Natural killer cell (primary cell): ENCODE measurements at regions not wholly inside any gene's neighbourhood (a gene's known extent, or its start where the extent isn't known, plus 50 kb on each side); places are given as distances from the start of the nearest gene placed in this dataset.

ENCODE experiments used
- ATAC-seq, 3 donors: fragments of 150-1000 bp in 2 of 3; fragments of 200-7000 bp in 1 of 3; cut with Tn5 transposase; 1 replicate in 1 of 3; 2 replicates in 2 of 3; pipeline ENCODE4 v1.10.0; 2021; ENCODE audit warnings: mild to moderate bottlenecking in 2 of 3, moderate library complexity in 2 of 3
- DNase-seq, 2 donors: peaks; one replicate each; pipeline versions ENCODE4 v3.0.0 to v3.0.0-alpha.2; 2013 to 2021; ENCODE audit warnings: mixed read lengths in 1 of 2
- H3K27ac ChIP-seq: one replicate; pipeline ENCODE4 v1.5.1; 2013; ENCODE audit warnings: mild to moderate bottlenecking, low read length
- H3K27me3 ChIP-seq: one replicate; pipeline ENCODE4 v1.6.1; 2013; ENCODE audit warnings: low read length; ENCODE audit not compliant: control insufficient read depth, insufficient read depth
- H3K36me3 ChIP-seq: one replicate; pipeline ENCODE4 v1.6.1; 2013; ENCODE audit warnings: low read length; ENCODE audit not compliant: control insufficient read depth, insufficient read depth
- H3K4me1 ChIP-seq: one replicate; pipeline ENCODE4 v1.6.1; 2013; ENCODE audit warnings: low read length; ENCODE audit not compliant: control insufficient read depth, insufficient read depth
- H3K4me3 ChIP-seq: one replicate; pipeline ENCODE4 v1.5.1; 2013; ENCODE audit warnings: low read length
- H3K9me3 ChIP-seq: one replicate; pipeline ENCODE4 v1.6.1; 2013; ENCODE audit warnings: low read length; ENCODE audit not compliant: control insufficient read depth, insufficient read depth
- H3K27ac Mint-ChIP-seq, 2 donors: one replicate each; pipeline ENCODE4 v1.8.0; 2022; ENCODE audit warnings: mild to moderate bottlenecking in 2 of 2, mixed read lengths in 2 of 2, moderate library complexity in 1 of 2
- H3K27me3 Mint-ChIP-seq, 2 donors: one replicate each; pipeline ENCODE4 v1.8.0; 2022; ENCODE audit warnings: low read depth in 2 of 2, mixed read lengths in 2 of 2
- H3K36me3 Mint-ChIP-seq: one replicate; pipeline ENCODE4 v1.8.0; 2022; ENCODE audit warnings: mixed read lengths
- H3K4me1 Mint-ChIP-seq, 2 donors: one replicate each; pipeline ENCODE4 v1.8.0; 2022; ENCODE audit warnings: mixed read lengths in 2 of 2
- H3K4me3 Mint-ChIP-seq: one replicate; pipeline ENCODE4 v1.8.0; 2022; ENCODE audit warnings: mild to moderate bottlenecking, moderate library complexity, mixed read lengths
- H3K9me3 Mint-ChIP-seq, 2 donors: one replicate each; pipeline ENCODE4 v1.8.0; 2022; ENCODE audit warnings: mixed read lengths in 2 of 2
- CTCF ChIP-seq: fragments of 200-600 bp; IDR thresholded peaks from one replicate; pipeline ENCODE4 v1.8.0; 2022; ENCODE audit warnings: antibody characterized with exemption
- WGBS: methylation state at CpG from one replicate; pipeline ENCODE4 v1.1.7; 2013; ENCODE audit warnings: missing lambda C conversion rate; ENCODE audit not compliant: insufficient coverage; 5-methylcytosine and 5-hydroxymethylcytosine counted together
- intact Hi-C: fragments of 100-400 bp; cut with micrococcal nuclease; formaldehyde crosslinking; loops from one replicate; pipeline ENCODE4 v1.14.2; 2022

GRCh38 chr4:8745005-8745790 lies 126.4 kb downstream of the HMX1 start:
- H3K27ac Mint-ChIP-seq: no peak overlapping the region
- no peaks in the 10 kb centered on the region for H3K36me3 ChIP-seq
- no peaks in the 10 kb centered on the region for H3K4me1 Mint-ChIP-seq
- TF ChIP-seq CTCF: no peak
- no peak overlapping the region for H3K4me3 ChIP-seq
- 91% methylated on average over 28 of the region's 28 CpGs for WGBS
- no peaks in the 10 kb centered on the region for H3K27me3 ChIP-seq
- ATAC-seq (no peak), DNase-seq (no peak)
- peaks cover 0 to 3% of the 10 kb centered on the region in 2 donors for H3K27me3 Mint-ChIP-seq
- H3K9me3 Mint-ChIP-seq: no peaks in the 10 kb centered on the region
- no peak overlapping the region for H3K27ac ChIP-seq
- no peaks in the 10 kb centered on the region for H3K36me3 Mint-ChIP-seq
- H3K9me3 ChIP-seq: no peaks in the 10 kb centered on the region
- H3K4me3 Mint-ChIP-seq: no peak overlapping the region
- intact Hi-C loops: no loop called here
- no peaks in the 10 kb centered on the region for H3K4me1 ChIP-seq

- no peaks in the 10 kb centered on the region for H3K27me3 Mint-ChIP-seq
- Histone ChIP-seq H3K4me1 (no peaks in the 10 kb centered on the region), H3K9me3 (no peaks in the 10 kb centered on the region), H3K36me3 (no peaks in the 10 kb centered on the region), H3K4me3 (no peak overlapping the region), H3K27me3 (no peaks in the 10 kb centered on the region), H3K27ac (no peak overlapping the region)
- H3K4me3 Mint-ChIP-seq: no peak overlapping the region
- WGBS: 79% methylated on average over 18 of the region's 18 CpGs
- TF ChIP-seq CTCF: no peak
- no peaks in the 10 kb centered on the region for H3K36me3 Mint-ChIP-seq
- H3K27ac Mint-ChIP-seq: no peak overlapping the region
- no peak for DNase-seq
- intact Hi-C loops: no loop called here
- ATAC-seq: no peak
- H3K4me1 Mint-ChIP-seq: no peaks in the 10 kb centered on the region
- H3K9me3 Mint-ChIP-seq: no peaks in the 10 kb centered on the region
Measured at GRCh38 chr4:8744083-8744805, 127.4 kb downstream of the HMX1 start.

- no peaks in the 10 kb centered on the region for H3K36me3 ChIP-seq
- ATAC-seq: no peak
- DNase-seq: no peak
- no peak overlapping the region for H3K27ac ChIP-seq
- 69% methylated on average over 2 of the region's 2 CpGs for WGBS
- H3K4me1 Mint-ChIP-seq: no peaks in the 10 kb centered on the region
- no peak overlapping the region for H3K4me3 Mint-ChIP-seq
- H3K27ac Mint-ChIP-seq: no peak overlapping the region
- TF ChIP-seq CTCF: no peak
- no peaks in the 10 kb centered on the region for H3K36me3 Mint-ChIP-seq
- H3K27me3 ChIP-seq: no peaks in the 10 kb centered on the region
- H3K9me3 ChIP-seq: no peaks in the 10 kb centered on the region
- H3K4me3 ChIP-seq: no peak overlapping the region
- no peaks in the 10 kb centered on the region for H3K9me3 Mint-ChIP-seq
- H3K4me1 ChIP-seq: no peaks in the 10 kb centered on the region
- intact Hi-C loops: no loop called here
- no peaks in the 10 kb centered on the region for H3K27me3 Mint-ChIP-seq
Measured at GRCh38 chr4:8742546-8742945, 129.1 kb downstream of the HMX1 start.
